Renal cortex interstitium (tissue), 11 donors: ENCODE measurements at regions not wholly inside any gene's neighbourhood (a gene's known extent, or its start where the extent isn't known, plus 50 kb on each side); places are given as distances from the start of the nearest gene placed in this dataset.
"Not testable (repeated sequence)": the region's sequence is repeated elsewhere in the genome, so short reads cannot be mapped to it uniquely, and the experiment has no call there.

ENCODE experiments used
- DNase-seq, 11 donors: peaks; one replicate each; pipeline ENCODE4 v3.0.0-alpha.2; 2013; ENCODE audit warnings: low read depth in 9 of 11, low spot score in 4 of 11; ENCODE audit errors: extremely low read depth in 1 of 11

DNA sequence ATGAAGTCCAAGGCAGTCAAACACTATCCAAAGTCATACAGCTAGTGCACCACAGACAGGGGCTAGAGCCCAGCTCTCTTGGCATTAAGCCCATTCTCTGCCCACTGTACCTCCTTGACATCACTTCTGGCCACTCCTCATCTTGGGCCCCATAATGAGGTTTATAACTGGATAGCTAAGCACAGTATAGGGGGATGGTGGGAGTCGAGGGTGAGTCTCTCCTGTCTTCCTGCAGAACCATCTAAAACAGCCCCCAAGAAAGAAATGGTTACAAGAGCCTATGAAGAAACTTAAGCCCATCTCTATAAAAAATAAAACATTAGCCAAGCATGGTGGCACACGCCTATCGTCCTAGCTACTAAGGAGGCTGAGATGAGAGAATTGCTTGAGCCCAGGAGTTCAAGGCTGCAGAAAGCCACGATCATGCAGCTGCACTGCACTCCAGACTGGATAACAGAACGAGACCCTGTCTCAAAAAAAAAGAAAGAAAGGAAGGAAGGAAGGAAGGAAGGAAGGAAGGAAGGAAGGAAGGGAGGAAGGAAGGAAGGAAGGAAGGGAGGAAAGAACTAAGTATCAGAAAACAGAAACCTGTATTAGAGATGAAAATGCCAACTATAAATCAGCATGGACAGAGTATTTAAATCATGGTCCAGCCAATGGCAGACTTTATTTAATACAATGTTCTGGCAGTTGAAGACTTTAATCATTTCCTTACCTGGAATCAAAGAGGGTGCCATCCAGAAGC lies 134.3 kb upstream of the VOPP1 start:
- not testable (repeated sequence) for DNase-seq

DNA sequence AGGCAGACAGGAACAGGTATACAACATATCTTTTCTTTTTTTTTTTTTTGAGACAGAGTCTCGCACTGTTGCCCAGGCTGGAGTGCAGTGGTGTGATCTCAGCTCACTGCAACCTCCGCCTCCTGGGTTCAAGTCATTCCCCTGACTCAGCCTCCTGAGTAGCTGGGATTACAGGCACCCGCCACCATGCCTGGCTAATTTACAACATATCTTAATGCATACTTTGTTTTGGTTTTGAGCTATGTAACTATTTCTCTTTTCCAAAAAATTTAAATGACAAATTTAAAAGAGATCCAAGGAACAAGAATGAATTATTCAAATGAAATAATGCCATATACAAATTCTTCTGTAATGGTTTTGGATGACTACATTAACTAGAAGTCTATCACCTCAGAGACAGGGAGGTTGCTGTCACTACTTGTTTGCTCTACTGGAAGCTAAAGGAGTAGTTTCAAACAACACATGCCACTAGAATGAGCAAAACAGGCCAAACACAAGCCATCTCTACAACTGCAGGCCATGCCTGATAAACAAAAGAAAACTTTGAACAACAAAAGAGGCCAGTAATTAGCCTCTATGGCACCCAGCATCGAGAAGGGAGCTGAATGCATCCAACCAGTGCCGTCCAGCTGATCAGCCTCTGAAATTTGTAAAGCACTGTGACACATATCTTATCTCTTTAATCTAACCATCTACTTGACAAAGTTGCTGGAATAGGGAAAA lies 133.6 kb upstream of the VOPP1 start:
- not testable (repeated sequence) for DNase-seq

DNA sequence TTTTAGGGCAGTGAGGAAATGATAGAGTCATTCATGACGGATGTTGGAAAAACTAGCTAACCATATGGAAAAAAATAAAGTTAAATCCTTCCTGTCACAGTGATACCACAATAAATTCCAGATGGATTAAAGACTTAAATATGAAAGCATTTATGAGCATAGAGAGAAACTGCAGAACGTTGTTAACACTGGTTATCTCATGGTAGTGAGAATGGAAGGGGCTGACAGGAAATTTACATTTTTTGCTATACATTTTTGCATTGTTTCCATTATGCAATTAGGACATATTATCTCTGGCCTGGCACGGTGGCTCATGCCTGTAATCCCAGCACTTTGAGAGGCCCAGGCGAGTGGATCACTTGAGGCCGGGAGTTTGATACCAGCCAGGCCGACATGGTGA lies 130.5 kb upstream of the VOPP1 start:
- DNase-seq: not testable (repeated sequence)

DNA sequence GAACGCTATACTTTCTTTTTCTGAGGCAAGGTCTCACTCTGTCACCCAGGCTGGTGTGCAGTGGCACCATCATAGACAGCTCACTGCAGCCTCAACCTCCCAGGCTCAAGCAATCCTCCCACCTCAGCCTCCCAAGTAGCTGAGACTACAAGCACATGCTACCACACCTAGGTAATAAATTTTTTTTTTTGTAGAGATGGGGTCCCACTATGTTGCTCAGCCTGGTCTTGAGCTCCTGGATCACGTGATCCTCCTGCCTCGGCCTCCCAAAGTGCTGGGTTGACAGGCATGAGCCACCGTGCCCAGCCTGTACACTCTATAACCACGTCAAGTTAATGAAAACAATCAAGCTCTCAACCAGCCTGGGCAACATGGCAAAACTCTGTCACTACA lies 127.1 kb upstream of the VOPP1 start:
- DNase-seq: not testable (repeated sequence)

DNA sequence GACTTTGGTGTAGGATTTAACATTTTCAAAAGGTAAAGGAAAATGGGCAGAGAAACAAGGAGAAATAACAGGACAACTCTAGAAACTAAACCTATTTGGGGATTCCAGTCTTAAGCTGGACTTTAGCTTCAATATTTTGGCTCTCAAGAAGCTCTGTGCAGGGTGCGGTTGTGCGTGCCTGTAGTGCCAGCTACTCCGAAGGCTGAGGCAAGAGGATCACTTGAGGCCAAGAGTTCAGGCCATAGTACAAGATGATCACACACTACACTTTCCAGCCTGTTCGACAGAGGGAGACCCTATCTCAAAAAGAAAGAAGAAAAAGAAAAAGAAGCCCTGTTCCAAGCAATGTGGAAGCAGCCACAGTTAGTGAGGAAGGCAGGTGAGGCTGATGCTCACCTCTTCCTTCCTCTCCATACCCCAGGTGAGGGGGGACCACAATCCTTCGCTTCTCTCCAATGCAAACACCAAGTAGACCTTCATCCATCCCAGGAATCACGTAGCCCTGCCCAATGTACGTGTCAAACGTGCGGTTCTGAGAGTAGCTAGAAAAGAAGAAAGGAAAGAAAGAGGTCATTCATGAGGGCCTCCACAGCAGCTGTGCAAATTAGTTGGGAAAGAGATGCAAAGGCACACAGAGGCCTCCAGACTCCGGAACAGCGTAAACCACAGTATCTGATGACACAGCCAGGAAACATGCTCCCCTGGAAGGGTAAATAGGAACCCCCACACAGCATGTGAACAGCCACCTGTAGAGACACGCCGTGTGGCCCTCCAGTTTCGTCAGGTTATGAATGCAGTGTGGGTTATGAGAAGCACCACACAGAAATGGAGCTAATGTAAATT lies 126.5 kb upstream of the VOPP1 start:
- not testable (repeated sequence) for DNase-seq

DNA sequence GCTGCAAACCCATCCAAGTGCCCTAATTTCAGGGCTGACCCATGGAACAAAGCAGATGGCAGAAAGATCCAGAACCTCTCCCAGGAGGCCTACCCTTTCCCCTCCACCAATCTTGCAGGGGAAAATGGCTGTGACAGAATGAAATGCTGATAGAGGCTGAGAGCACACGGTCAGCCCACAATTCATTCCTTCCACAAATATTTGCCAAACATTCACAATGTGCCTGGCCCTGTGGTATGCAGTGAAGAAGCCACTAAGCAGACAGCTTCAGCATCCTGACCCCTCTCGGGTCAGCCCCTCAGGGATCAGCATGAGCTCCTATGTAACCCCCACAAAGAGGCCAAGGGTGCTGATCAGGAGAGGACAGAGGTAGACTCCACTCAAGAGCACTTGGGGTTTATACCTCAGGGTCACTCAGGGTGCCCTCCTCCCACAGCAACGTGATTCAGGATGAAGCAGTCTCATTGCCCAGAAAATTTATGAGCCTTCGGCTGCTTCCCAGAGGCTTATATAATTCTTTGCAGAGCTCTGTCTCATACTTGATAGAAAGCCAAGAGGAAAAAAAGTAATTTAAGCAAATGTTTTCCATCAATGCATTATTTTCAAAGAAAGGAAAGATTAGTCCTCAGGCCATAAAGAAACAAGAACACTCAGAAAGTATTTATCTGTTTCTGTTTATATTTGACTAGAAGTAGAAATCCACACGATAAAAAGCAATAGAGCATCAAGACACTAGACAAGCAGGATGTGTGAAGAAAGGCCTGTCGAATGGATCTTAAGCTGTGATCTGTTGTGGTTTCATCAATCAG lies 123.8 kb upstream of the VOPP1 start:
- peak in 5 of 11 donors; percentile 15 to 48 (median 43) for DNase-seq

DNA sequence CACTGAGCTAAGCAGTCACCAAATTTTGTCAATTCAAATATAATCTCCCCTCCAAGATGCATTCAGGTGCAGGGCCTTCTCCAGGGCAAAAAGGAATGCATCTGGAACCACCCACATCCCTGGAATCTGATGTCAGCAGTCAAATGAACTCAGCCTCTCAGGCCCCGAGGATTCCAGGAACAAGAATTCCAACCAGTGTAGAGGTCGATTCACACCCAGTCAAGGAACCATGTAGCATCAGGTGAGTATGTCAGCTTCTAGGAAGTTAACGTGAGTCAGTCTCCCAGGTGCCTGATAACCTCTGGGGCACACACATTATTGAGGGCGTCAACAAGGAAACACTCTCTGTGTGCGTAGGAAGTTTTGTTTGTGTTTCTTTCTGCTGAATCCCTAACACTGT lies 122.2 kb upstream of the VOPP1 start:
- DNase-seq: not testable (repeated sequence)

DNA sequence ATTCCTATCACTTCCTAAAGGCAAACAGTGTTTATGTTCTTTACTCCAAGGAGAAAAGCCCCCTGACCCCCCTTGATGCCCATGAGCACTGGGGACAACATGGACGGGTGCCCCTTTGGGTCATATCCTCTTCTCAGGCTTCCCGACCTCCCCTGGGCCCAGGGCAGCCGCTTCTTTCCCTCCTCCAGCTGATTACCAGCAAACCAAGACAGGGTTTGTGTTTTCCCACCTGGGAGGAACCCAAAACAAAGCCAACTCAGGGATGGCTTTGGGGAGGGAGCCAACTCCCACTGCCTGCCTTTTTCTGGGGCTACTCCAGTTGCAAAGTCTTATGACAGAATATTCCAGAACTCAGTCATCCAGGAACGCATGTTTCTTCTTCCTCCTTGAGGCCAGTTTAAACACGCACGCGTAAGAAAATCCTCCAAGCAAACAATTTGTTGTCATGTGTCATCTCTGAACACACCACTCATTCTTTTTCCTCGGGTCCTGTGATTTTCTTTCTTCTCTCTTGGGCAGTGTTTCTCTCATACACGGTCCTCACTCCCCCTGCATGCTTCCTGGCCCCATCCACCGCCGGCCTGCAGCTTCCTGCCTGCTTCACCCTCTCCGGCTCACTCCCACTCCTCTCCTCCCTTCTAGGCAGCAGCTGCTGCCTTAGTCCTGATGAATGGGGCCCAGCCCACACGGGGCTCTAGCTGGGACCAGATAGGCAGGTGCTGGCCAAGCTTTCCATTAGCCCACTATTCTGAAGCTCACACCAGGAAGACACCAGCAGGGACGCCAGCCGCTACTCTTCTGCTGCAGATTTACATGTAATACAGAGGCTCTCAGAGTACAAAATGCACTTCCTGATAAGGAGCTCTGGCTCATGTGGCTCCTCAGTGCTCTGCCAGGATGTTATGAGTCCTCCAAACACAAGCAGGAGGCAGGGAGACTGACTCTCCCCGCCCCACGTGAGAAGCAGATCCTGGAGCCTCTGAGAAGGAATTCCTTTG lies 116.7 kb upstream of the VOPP1 start:
- DNase-seq: peak in 3 of 11 donors; percentile 17 to 39 (median 30)

DNA sequence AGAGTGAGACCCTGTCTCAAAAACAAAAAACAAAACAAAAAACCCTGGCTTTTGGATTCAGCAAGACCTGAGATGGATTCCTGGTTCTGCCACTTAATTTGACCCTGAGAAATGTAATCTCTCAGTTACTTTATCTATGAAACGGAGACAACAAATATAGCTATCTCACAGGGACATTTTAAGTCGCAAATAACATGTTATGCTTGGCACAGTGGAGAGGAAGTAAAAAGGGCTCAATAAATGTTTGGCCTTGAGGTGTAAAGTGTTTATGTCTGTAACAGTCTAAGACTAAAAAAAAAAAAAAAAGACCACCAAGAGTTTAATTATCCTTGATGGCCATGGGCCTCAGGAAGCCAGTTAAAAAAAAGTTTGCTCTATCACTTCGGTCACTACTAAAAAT lies 116.0 kb upstream of the VOPP1 start:
- not testable (repeated sequence) for DNase-seq

DNA sequence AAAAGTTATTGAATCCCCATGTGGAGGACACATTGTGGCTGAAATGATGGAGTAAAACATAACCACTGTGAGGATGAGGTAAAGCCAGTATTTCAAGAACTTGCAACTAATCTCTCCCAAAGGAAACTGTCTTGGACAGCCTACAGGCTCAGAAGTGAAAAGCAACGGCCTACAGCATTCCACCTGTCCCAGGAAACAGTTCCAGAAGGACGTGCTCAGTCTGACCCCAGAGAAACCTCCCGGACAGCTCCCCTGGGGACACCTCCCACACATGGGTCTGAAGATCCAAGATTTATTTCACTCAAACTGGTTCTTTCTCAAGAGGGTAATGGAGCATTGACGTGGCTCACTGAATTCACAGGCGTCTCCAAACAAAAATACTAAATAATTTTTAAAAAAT lies 115.0 kb upstream of the VOPP1 start:
- DNase-seq: not testable (repeated sequence)

DNA sequence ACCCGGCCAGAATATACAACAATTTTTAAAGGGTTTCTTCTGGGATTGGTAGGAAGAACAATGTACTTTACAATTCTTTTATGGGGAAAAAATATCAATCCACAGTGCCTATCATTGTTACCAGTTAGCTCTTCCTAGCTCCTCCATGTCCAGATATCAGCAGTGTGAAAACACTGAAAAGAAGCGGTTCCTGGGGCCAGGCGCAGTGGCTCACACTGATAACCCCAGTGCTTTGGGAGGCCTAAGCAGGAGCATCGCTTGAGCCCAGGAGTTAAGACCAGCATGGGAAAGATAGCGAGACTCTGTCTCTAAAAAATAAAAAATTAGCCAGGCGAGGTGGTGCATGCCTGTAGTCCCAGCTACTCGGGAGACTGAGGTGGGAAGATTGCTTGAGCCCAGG lies 114.5 kb upstream of the VOPP1 start:
- DNase-seq: not testable (repeated sequence)

DNA sequence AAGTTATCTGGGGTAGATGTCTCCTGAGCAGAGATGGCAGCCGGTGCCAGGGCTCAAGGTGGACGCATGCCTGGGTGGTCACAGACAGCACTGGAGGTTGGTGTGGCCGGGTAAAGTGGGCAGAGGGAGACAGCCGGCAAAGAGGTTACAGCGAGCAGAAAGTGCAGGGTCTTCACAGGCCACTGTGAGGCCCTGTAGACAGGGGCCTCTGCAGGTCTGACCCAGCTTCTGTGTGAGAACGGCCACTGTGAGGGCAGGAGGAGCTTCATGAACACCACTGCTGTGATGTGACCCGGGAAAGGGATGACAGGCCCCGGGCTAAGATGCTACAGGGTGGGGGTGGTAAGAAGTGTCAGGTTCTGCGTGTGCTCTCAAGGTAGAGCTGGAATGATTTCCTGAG lies 111.2 kb upstream of the VOPP1 start:
- not testable (repeated sequence) for DNase-seq

DNA sequence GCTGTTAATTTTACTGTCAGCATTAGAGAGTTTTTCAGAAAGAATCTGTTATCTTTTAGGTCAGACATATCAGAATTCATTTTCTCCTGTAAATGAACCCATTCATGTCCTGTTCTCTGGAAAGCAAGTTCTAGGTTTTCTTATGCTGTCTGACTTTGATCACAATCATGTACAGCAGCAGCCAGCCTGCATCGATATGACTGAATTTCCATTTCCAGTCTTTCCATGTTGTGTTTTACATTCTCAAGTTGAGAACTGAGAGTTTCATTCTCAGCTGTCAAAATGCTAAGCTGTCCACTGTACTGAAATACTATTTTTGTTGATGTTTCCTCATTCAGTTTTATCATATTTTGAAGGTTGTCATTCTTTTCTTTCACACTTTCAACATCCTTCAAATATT lies 103.3 kb upstream of the VOPP1 start:
- not testable (repeated sequence) for DNase-seq

DNA sequence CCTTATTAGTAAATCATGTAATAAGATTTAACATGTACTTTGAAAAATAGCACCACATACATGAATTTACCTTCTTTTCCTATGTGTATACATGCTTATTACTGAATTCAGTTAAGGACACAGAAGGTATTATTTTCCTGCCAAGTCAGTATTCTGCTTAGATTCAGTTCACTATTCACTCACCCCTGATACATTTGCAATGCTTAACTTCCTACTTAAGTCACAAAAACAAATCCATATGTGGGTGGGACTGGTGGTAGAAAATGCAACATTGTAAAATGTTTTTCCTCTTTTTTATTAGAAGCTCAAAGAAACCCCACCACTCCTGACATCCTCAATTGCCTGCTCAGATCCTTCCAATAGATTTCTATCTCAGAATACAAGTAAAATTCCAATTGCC lies 101.2 kb upstream of the VOPP1 start:
- DNase-seq: not testable (repeated sequence)

DNA sequence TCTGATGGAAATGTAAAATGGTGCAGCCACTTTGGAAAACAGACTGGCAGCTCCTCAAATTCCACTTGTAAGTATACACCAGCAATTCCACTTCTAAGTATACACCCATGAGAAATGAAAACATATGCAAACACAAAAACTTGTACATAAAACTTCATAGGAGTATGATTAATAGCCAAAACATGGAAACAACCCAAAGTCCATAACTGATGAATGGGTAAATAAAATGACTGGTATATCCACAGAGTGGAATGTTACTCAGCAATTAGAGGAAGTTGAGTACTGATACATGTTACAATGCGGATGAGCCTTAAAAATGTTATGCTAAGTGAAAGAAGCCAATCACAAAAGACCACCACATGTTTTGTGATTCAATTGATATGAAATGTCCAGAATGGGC lies 99.8 kb upstream of the VOPP1 start:
- not testable (repeated sequence) for DNase-seq

DNA sequence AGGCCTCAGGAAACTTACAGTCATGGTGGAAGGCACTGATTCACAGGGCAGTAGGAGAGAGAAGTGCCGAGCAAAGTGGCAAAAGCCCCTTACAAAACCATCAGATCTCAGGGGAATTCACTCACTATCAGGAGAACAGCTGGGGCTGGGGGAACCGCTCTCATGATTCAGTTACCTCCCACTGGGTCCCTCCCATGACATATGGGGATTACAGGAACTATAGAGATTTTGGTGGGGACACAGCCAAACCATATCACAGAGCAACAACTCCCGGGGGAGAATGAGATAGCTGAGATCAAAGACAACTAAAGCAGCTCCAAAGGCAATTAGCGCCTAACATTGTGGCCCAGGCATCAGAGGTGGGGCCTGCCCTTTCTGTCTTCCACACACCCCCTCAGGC lies 85.4 kb upstream of the VOPP1 start:
- DNase-seq: no peak

DNA sequence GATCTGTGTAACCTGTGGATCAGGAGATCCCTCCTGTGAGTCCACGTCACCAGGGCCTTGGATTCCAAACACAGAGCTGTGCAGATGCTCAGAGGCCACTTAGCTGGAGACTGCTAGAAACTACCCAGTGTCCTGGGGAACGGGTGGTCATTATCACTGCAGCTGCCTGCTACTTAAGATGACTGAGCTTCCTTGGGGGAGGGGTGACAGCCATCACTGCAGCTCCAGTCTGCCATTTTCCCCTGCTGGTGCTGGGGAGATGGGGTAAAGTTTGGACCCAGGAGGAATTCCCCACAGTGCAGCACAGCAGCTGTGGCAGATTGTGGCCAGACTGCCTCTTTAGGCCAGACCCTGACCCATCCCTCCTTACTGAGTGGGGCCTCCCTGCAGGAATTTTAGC lies 78.8 kb upstream of the VOPP1 start:
- DNase-seq: no peak

DNA sequence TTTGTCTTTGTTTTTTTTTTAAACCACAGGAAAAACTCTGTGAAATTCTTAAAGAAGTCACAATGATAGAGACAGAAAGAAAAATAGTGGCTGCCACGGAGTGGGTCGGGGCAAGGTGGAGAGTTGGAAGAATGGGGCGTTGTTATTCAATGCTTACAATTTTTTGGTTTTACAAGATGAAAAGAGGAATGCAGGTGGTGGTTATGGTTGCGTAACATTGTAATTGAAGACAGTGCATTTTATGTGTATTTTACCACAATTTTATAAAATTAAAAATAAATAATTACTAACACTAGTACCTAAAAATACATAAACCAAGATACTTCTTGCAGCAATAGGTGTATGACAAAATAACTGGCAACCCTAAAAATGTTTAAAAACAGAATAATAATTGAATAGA lies 76.9 kb upstream of the VOPP1 start:
- no peak for DNase-seq
